K562 (cell line): ENCODE measurements at regions not wholly inside any gene's neighbourhood (a gene's known extent, or its start where the extent isn't known, plus 50 kb on each side); places are given as distances from the start of the nearest gene placed in this dataset.

Source experiments
- BCLAF1 ChIP-seq, 2 experiments: fragments of 450-650 bp in 1 of 2; IDR thresholded peaks; 2 replicates each; pipeline ENCODE4 v1.6.1; 2011 to 2017; ENCODE audit warnings: low read depth in 2 of 2, antibody characterized with exemption in 1 of 2, borderline replicate concordance in 1 of 2, low read length in 1 of 2, mild to moderate bottlenecking in 1 of 2, mixed read lengths in 1 of 2; ENCODE audit not compliant: control insufficient read depth in 1 of 2
- CREBBP ChIP-seq: IDR thresholded peaks from one replicate; pipeline ENCODE4 v1.6.1; 2012; ENCODE audit warnings: low read depth, mild to moderate bottlenecking, control low read depth, inconsistent platforms, low read length
- CTCF ChIP-seq, 3 experiments: IDR thresholded peaks in 2 of 3; conservative IDR thresholded peaks in 1 of 3; 2 replicates each; pipeline ENCODE4 v1.5.1; 2011 to 2012; ENCODE audit warnings: low read length in 3 of 3, mild to moderate bottlenecking in 3 of 3, control low read depth in 2 of 3, improper control_type of control experiment in 1 of 3, inconsistent platforms in 1 of 3, low read depth in 1 of 3, mixed read lengths in 1 of 3, moderate library complexity in 1 of 3; ENCODE audit not compliant: insufficient read depth in 2 of 3
- GABPA ChIP-seq: fragments of 200-800 bp; sonication (Bioruptor generic); conservative IDR thresholded peaks from 2 replicates; pipeline ENCODE4 v1.6.1; 2016; ENCODE audit warnings: low read depth, missing genetic modification characterization, missing compliant biosample characterization
- MECOM ChIP-seq: fragments of 250-450 bp; sonication (Bioruptor Pico); IDR thresholded peaks from 2 replicates; pipeline ENCODE4 v1.8.0; 2022; ENCODE audit warnings: inconsistent platforms
- POLR2G ChIP-seq: fragments of 200-400 bp; formaldehyde crosslinking; IDR thresholded peaks from 2 replicates; pipeline ENCODE4 v1.6.1; 2017; ENCODE audit warnings: low read depth, mild to moderate bottlenecking, antibody characterized with exemption, low read length, moderate library complexity
- SMARCE1 ChIP-seq: fragments of 450-650 bp; IDR thresholded peaks from 2 replicates; pipeline ENCODE4 v1.7.1; 2016; ENCODE audit warnings: mild to moderate bottlenecking
- SP1 ChIP-seq: sonication (generic); formaldehyde crosslinking; IDR thresholded peaks from 2 replicates; pipeline ENCODE4 v1.8.1; 2022; ENCODE audit warnings: mild to moderate bottlenecking, missing genetic modification reagents
- THRA ChIP-seq: fragments of 450-650 bp; IDR thresholded peaks from 2 replicates; pipeline ENCODE4 v1.6.1; 2017; ENCODE audit warnings: mild to moderate bottlenecking, moderate library complexity
- ZHX1 ChIP-seq: fragments of 150-350 bp; conservative IDR thresholded peaks from 2 replicates; pipeline ENCODE4 v1.6.1; 2014; ENCODE audit warnings: low read length
- ZNF224 ChIP-seq: sonication (generic); formaldehyde crosslinking; IDR thresholded peaks from 2 replicates; pipeline ENCODE4 v1.8.0; 2022; ENCODE audit warnings: mild to moderate bottlenecking, missing genetic modification reagents
- ZNF318 ChIP-seq, 2 experiments: fragments of 450-650 bp; IDR thresholded peaks; 2 replicates each; pipeline ENCODE4 v1.6.1; 2016; ENCODE audit warnings: mild to moderate bottlenecking in 2 of 2, borderline replicate concordance in 1 of 2, low read depth in 1 of 2, moderate library complexity in 1 of 2
- ZNF696 ChIP-seq: fragments of 250-450 bp; sonication (Bioruptor Pico); conservative IDR thresholded peaks from 2 replicates; pipeline ENCODE4 v1.4.0; 2020; ENCODE audit warnings: mild to moderate bottlenecking, moderate library complexity
- ZNF740 ChIP-seq, 3 experiments: fragments of 200-800 bp in 1 of 3; sonication (Bioruptor generic) in 1 of 3; sonication (generic) in 1 of 3; formaldehyde crosslinking in 1 of 3; IDR thresholded peaks; 2 replicates each; pipeline versions ENCODE4 v1.6.1 to v1.8.0; 2016 to 2022; ENCODE audit warnings: mild to moderate bottlenecking in 2 of 3, missing compliant biosample characterization in 2 of 3, missing genetic modification characterization in 2 of 3, missing genetic modification reagents in 1 of 3

- no peak for TF ChIP-seq SP1 (CRISPR knock-in tag)
- no peak for TF ChIP-seq BCLAF1 (IDR thresholded peaks at IDR 0.05; ENCODE audit: borderline replicate concordance in 1 of 2, control insufficient read depth in 1 of 2, low read depth in 2 of 2, low read length in 1 of 2)
- no peak for TF ChIP-seq ZNF224 (CRISPR knock-in tag)
- no peak for TF ChIP-seq SMARCE1
- no peak for TF ChIP-seq CREBBP
- TF ChIP-seq ZHX1, result no peak
- TF ChIP-seq THRA, result no peak
- TF ChIP-seq CTCF (IDR thresholded peaks at IDR 0.05 in 2 of 3, conservative IDR thresholded peaks at IDR 0.05 in 1 of 3; ENCODE audit: insufficient read depth in 2 of 3, low read depth in 1 of 3, low read length in 3 of 3), result no peak
- no peak for TF ChIP-seq ZNF740 (CRISPR knock-in tag; IDR thresholded peaks at IDR 0.05)
- TF ChIP-seq ZNF740 (tag; IDR thresholded peaks at IDR 0.05), result no peak
- TF ChIP-seq GABPA, result no peak
- no peak for TF ChIP-seq MECOM (CRISPR knock-in tag)
- TF ChIP-seq POLR2G, result no peak
- no peak for TF ChIP-seq ZNF318 (IDR thresholded peaks at IDR 0.05; ENCODE audit: borderline replicate concordance in 1 of 2, low read depth in 1 of 2)
- TF ChIP-seq ZNF696, result no peak
Observed at GRCh38 chr14:80300351-80300750, 89.0 kb upstream of the DIO2 start.
